ENCODE measurements at regions not wholly inside any gene's neighbourhood (a gene's known extent, or its start where the extent isn't known, plus 50 kb on each side); places are given as distances from the start of the nearest gene placed in this dataset.

- DNase-seq (ENCODE audit: low read depth) = no peak
- no peak for TF ChIP-seq CTCF (IDR thresholded peaks at IDR 0.05; ENCODE audit: control insufficient read depth, insufficient read depth, low read depth, low read length, missing control alignments)
- H3K4me3 ChIP-seq (ENCODE audit: control insufficient read depth, low read depth, low read length) = no peak overlapping the region
Measured at GRCh38 chr10:117778241-117778640, 235.7 kb downstream of the EMX2 start.

- TF ChIP-seq CTCF (IDR thresholded peaks at IDR 0.05; ENCODE audit: control insufficient read depth, insufficient read depth, low read depth, low read length, missing control alignments) = no peak
- no peak overlapping the region for H3K4me3 ChIP-seq (ENCODE audit: control insufficient read depth, low read depth, low read length)
Measured at GRCh38 chr10:117780411-117780810, 237.9 kb downstream of the EMX2 start.

GRCh38 chr10:117781216-117781831 is 238.8 kb downstream of the EMX2 start:
- DNase-seq (ENCODE audit: low read depth) = no peak
- TF ChIP-seq CTCF (IDR thresholded peaks at IDR 0.05; ENCODE audit: control insufficient read depth, insufficient read depth, low read depth, low read length, missing control alignments) = no peak

More at GRCh38 chr10:117780411-117780810, 237.9 kb downstream of the EMX2 start:
- DNase-seq (ENCODE audit: low read depth) = no peak

GRCh38 chr10:117782276-117782675 is 239.7 kb downstream of the EMX2 start:
- no peak overlapping the region for H3K4me3 ChIP-seq (ENCODE audit: control insufficient read depth, low read depth, low read length)
- DNase-seq (ENCODE audit: low read depth) = no peak
- no peak for TF ChIP-seq CTCF (IDR thresholded peaks at IDR 0.05; ENCODE audit: control insufficient read depth, insufficient read depth, low read depth, low read length, missing control alignments)

More at GRCh38 chr10:117781216-117781831, 238.8 kb downstream of the EMX2 start:
- H3K4me3 ChIP-seq (ENCODE audit: control insufficient read depth, low read depth, low read length) = no peak overlapping the region

GRCh38 chr10:117783698-117784395 is 241.3 kb downstream of the EMX2 start:
- DNase-seq (ENCODE audit: low read depth) = no peak
- H3K4me3 ChIP-seq (ENCODE audit: control insufficient read depth, low read depth, low read length) = no peak overlapping the region
- no peak for TF ChIP-seq CTCF (IDR thresholded peaks at IDR 0.05; ENCODE audit: control insufficient read depth, insufficient read depth, low read depth, low read length, missing control alignments)

- H3K4me3 ChIP-seq (ENCODE audit: control insufficient read depth, low read depth, low read length) = no peak overlapping the region
- TF ChIP-seq CTCF (IDR thresholded peaks at IDR 0.05; ENCODE audit: control insufficient read depth, insufficient read depth, low read depth, low read length, missing control alignments) = no peak
- no peak for DNase-seq (ENCODE audit: low read depth)
Measured at GRCh38 chr10:117784776-117785175, 242.2 kb downstream of the EMX2 start.
